ENCODE measurements at regions not wholly inside any gene's neighbourhood (a gene's known extent, or its start where the extent isn't known, plus 50 kb on each side); places are given as distances from the start of the nearest gene placed in this dataset.
A peak's percentile ranks its signal among the peaks of the same experiment; 100 is the strongest.

DNA sequence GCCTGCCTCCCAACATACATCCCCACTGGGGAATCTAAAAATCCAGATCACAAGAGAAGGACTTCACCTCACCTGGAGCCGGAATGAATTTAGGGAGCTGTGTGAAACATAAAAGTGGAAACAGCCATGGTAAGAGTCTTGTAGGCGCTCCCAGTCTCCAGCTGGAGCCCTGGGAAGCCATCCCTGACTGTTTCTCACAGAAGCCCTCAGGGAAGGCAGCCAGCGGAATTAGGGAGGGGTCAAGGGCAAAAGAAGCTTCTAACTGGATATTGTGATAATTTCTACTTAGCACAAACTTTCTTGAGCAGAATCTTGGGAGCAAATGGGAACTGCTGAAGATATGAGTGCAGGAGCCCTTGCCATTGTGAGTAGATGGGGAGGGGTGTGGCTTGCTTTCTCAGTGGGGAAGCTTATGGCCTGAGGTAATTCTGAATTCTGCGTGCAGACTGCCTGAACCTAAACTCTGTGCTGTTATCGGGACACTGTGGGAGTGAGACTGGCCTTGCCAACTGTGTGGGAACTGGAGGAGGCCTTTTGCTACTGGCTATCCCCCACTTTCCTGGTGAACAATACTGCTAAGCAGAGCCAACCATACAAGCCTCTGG, 174.4 kb upstream of the SMC2 start:
- Mint-ChIP-seq H3K4me3 (no peak overlapping the region), H3K4me1 (ENCODE audit: low read depth in 2 of 2) (no peaks in the 10 kb centered on the region), H3K36me3 (no peaks in the 10 kb centered on the region), H3K27ac (no peak overlapping the region), H3K27me3 (no peaks in the 10 kb centered on the region), H3K9me3 (peaks cover 12% of the 10 kb centered on the region)
- DNase-seq (ENCODE audit: low spot score) (no peak), ATAC-seq (no peak)

DNA sequence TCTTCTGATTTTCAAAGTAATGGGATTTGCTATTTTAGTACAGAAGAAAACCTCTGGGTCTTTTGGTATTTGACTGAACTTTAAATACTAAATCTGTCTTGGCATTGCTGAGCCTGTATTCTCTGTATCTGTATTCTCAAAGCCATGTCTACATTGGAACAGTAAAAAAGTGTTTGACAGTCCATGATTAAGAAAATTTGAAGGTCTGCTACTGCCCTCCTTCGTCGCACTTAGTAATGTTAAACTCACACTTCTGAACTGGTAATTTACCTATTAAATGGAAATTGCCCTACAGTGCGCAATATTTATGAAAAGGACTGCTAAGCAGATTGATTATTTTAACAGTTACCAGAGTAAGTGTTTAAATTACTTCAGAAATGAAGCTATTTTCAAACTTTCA, 165.7 kb upstream of the SMC2 start:
- Mint-ChIP-seq H3K4me1 (ENCODE audit: low read depth in 2 of 2) (no peaks in the 10 kb centered on the region), H3K9me3 (peaks cover 4% of the 10 kb centered on the region), H3K27me3 (no peaks in the 10 kb centered on the region), H3K27ac (no peak overlapping the region), H3K4me3 (no peak overlapping the region), H3K36me3 (no peaks in the 10 kb centered on the region)
- ATAC-seq, result no peak
- no peak for DNase-seq (ENCODE audit: low spot score)

DNA sequence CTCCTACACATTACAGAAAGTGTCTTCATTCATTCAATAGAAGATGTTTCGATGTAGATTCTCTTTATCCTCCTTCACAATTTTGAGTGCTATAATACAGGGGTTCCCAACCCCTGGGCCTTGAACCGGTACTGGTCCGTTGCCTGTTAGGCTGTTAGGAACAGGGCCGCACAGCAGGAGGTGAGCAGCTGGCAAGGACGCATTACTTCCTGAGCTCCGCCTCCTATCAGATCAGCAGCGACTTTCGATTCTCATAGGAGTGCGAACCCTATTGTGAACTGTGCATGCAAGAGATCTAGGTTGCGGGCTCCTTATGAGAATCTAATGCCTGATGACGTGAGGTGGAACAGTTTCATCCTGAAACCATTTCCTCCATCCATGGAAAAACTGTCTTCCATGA, 153.0 kb upstream of the SMC2 start:
- H3K4me3 Mint-ChIP-seq, result no peak overlapping the region
- peaks cover 9% of the 10 kb centered on the region for H3K9me3 Mint-ChIP-seq
- H3K36me3 Mint-ChIP-seq, result no peaks in the 10 kb centered on the region
- no peak for DNase-seq (ENCODE audit: low spot score)
- H3K4me1 Mint-ChIP-seq (ENCODE audit: low read depth in 2 of 2), result no peaks in the 10 kb centered on the region
- no peak for ATAC-seq
- H3K27ac Mint-ChIP-seq, result no peak overlapping the region
- no peaks in the 10 kb centered on the region for H3K27me3 Mint-ChIP-seq

DNA sequence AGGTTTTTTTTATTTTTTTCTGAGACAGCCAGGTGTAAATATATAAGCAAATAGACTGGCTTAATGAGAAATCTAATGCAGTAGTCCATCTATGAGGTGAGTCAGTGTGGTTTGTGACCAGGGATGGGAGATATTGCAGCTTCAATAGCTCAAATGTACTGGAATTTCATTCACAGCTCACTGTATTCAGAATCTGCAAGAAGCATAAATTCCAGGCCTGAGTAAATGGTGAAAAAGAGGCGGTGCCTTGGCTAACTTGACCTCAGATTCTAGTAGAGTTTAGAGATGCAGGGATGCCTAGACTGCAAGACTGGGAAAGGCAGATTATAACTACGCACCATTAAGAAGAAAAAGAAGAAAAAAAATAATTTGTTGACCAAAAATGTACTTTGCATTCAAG, 151.9 kb upstream of the SMC2 start:
- Mint-ChIP-seq H3K27me3 (no peaks in the 10 kb centered on the region), H3K4me1 (ENCODE audit: low read depth in 2 of 2) (no peaks in the 10 kb centered on the region), H3K27ac (no peak overlapping the region), H3K9me3 (peaks cover 9% of the 10 kb centered on the region), H3K4me3 (no peak overlapping the region), H3K36me3 (no peaks in the 10 kb centered on the region)
- DNase-seq (ENCODE audit: low spot score) (no peak), ATAC-seq (no peak)

DNA sequence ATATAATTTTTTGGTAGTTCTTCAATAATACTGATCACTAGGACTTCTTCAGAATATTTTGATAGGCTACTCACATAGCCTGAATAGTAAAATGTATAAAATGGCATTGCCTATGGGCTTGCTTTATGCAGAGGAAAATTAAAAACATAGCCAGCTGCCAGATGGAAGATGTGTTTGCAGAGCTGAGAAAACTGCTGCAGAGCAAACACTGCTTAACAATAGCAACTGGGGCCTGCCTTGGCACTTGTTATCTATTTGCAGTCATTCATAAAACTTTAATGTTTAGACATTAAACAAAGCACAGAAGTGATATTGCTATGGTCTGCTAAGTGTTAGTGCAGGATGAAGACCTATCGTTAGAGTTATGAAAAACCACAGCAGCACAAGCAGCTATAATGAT, 151.5 kb upstream of the SMC2 start:
- no peak for ATAC-seq
- no peaks in the 10 kb centered on the region for H3K27me3 Mint-ChIP-seq
- H3K36me3 Mint-ChIP-seq, result no peaks in the 10 kb centered on the region
- H3K9me3 Mint-ChIP-seq, result peaks cover 9% of the 10 kb centered on the region
- DNase-seq (ENCODE audit: low spot score), result no peak
- no peaks in the 10 kb centered on the region for H3K4me1 Mint-ChIP-seq (ENCODE audit: low read depth in 2 of 2)
- H3K27ac Mint-ChIP-seq, result no peak overlapping the region
- H3K4me3 Mint-ChIP-seq, result no peak overlapping the region

DNA sequence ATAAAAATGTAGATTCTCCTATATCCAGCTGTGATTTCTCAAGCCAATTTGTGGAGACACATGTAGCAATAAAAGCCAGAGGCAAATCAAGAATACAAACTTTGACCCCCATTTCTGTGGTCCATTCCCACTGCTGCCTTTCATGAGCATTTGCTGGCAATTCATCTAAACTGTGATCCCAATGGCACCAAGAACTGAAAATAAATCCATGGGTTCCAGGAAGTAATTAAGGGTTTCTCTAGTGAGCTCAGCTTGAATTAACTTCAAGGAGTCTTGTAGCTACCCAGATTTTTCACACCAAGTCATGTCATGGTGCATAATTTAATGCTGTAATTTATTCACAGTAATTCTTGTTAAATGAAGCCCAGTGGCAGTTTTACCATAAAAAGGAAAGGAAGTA, 145.0 kb upstream of the SMC2 start:
- no peaks in the 10 kb centered on the region for H3K4me1 Mint-ChIP-seq (ENCODE audit: low read depth in 2 of 2)
- no peak for ATAC-seq
- no peaks in the 10 kb centered on the region for H3K27me3 Mint-ChIP-seq
- H3K27ac Mint-ChIP-seq, result no peak overlapping the region
- peaks cover 16% of the 10 kb centered on the region for H3K9me3 Mint-ChIP-seq
- no peak for DNase-seq (ENCODE audit: low spot score)
- no peak overlapping the region for H3K4me3 Mint-ChIP-seq
- no peaks in the 10 kb centered on the region for H3K36me3 Mint-ChIP-seq

DNA sequence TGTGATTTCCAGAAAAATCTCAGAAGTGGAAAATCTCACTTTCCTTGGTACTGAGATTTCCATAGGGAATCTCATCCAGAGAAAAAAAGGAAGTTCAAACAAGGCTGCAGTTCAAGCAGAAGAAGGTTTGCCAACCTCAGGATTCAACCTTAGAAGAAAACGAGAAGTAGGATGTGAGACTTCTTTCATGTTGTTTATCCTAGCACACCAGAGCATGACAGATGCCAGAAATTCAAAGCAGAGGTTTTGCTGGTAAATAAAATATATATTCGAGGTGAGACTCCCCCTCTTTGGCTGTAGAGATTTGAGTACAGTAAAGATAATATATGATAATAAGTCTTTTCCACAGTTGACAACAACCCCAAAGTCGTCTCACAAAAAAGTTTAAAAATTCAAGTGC, 116.9 kb upstream of the SMC2 start:
- no peak overlapping the region for H3K27ac Mint-ChIP-seq
- H3K4me3 Mint-ChIP-seq, result no peak overlapping the region
- no peak for ATAC-seq
- peaks cover 4% of the 10 kb centered on the region for H3K9me3 Mint-ChIP-seq
- no peaks in the 10 kb centered on the region for H3K27me3 Mint-ChIP-seq
- no peaks in the 10 kb centered on the region for H3K36me3 Mint-ChIP-seq
- H3K4me1 Mint-ChIP-seq (ENCODE audit: low read depth in 2 of 2), result no peaks in the 10 kb centered on the region
- DNase-seq (ENCODE audit: low spot score), result no peak

DNA sequence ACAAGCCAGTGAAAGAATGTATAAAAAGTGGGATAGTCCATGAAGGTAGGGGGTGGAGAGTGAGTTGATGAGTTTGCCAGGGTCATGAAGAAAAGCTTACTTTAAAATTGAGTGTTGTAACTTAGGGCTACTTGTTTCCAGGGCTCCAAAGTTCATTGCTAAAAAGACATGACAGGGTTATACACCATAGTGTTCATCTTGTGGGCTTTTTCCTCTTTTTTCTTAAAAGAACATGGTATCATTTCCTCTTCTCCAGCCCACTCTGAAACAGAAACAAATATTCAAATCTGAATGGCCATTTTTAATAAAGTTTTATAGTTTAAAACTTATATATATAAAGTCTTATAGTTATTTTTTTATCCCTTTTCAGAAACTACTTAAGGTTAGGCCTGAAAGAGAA, 115.7 kb upstream of the SMC2 start:
- DNase-seq (ENCODE audit: low spot score) (no peak), ATAC-seq (no peak)
- Mint-ChIP-seq H3K4me3 (no peak overlapping the region), H3K9me3 (peaks cover 4% of the 10 kb centered on the region), H3K4me1 (ENCODE audit: low read depth in 2 of 2) (no peaks in the 10 kb centered on the region), H3K36me3 (no peaks in the 10 kb centered on the region), H3K27me3 (no peaks in the 10 kb centered on the region), H3K27ac (no peak overlapping the region)

DNA sequence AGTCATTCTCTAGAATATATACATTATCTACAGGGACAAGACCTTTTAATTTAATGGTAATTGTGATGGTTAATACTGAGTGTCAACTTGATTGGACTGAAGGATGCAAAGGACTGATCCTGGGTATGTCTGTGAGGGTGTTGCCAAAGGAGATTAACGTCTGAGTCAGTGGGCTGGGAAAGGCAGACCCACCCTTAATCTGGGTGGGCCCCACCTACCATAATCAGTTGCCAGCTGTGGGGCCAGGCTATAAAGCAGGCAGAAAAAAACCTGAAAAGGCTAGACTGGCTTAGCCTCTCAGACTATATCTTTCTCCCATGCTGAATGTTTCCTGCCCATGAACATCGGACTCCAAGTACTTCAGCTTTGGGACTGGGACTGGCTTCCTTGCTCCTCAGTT, 112.2 kb upstream of the SMC2 start:
- DNase-seq (ENCODE audit: low spot score) (no peak), ATAC-seq (no peak)
- Mint-ChIP-seq H3K9me3 (peaks cover 4% of the 10 kb centered on the region), H3K27ac (no peak overlapping the region), H3K36me3 (no peaks in the 10 kb centered on the region), H3K4me3 (no peak overlapping the region), H3K27me3 (no peaks in the 10 kb centered on the region), H3K4me1 (ENCODE audit: low read depth in 2 of 2) (no peaks in the 10 kb centered on the region)

DNA sequence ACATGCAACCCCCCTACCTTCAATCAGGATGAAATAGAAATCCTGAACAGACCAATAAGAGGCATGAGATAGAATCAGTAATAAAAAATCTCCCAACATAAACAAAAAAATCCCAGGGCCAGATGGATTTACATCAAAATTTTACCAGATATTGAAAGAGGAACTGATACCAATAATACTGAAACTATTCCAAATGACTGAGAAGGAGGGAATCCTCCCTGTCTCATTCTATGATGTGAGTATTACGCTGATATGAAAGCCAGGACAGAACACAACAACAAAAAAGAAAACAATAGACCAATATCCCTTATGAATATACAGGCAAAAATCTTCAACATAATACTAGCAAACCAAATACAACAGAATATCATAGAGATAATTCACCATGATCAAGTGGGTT, 109.0 kb upstream of the SMC2 start:
- no peaks in the 10 kb centered on the region for H3K4me1 Mint-ChIP-seq (ENCODE audit: low read depth in 2 of 2)
- H3K4me3 Mint-ChIP-seq, result no peak overlapping the region
- no peak overlapping the region for H3K27ac Mint-ChIP-seq
- no peaks in the 10 kb centered on the region for H3K36me3 Mint-ChIP-seq
- DNase-seq (ENCODE audit: low spot score) (no peak), ATAC-seq (no peak)
- no peaks in the 10 kb centered on the region for H3K9me3 Mint-ChIP-seq
- H3K27me3 Mint-ChIP-seq, result no peaks in the 10 kb centered on the region

DNA sequence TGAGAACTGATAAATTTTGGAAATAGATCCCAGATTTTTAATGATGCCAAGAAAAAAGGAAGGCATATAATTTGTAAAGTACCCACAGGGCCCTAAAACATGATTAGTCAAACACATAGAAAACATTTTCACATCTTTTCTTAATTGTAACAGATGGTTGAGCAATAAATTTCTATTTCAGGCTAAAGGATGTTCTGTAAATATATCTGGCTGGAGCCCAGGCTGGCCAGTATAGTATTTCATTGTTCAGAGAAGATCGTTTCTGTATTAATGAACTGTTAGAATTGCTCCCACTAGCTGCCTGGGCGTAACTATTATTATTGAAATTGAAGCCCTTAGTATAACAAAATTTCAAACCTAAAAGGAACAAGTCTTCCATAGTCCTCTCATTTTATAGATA, 105.3 kb upstream of the SMC2 start:
- no peak overlapping the region for H3K27ac Mint-ChIP-seq
- H3K9me3 Mint-ChIP-seq, result no peaks in the 10 kb centered on the region
- ATAC-seq, result no peak
- no peak overlapping the region for H3K4me3 Mint-ChIP-seq
- no peak for DNase-seq (ENCODE audit: low spot score)
- H3K4me1 Mint-ChIP-seq (ENCODE audit: low read depth in 2 of 2), result no peaks in the 10 kb centered on the region
- no peaks in the 10 kb centered on the region for H3K36me3 Mint-ChIP-seq
- H3K27me3 Mint-ChIP-seq, result no peaks in the 10 kb centered on the region

DNA sequence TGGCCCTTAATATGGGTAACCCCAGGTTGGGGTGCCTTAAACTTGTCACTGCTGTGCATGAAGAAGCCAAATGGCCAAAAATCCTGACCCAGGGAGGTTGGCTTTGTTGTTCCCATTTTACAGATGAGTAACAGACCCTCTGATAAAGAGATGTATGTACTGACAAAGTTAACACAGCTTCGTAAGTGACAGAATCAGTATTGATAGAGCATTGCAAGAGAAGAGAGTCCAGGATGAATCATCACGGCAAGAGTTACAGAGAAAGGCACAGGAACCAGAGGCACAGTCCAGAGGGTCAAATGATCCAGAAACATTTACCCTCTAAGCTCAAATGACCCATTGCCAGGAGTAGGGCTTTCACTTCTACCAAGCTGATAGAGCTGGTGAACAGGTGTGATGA, 103.8 kb upstream of the SMC2 start:
- DNase-seq (ENCODE audit: low spot score) (no peak), ATAC-seq (peak in 1 of 2 donors; percentile 66)
- Mint-ChIP-seq H3K9me3 (peaks cover under 1% of the 10 kb centered on the region), H3K4me3 (no peak overlapping the region), H3K27me3 (no peaks in the 10 kb centered on the region), H3K4me1 (ENCODE audit: low read depth in 2 of 2) (no peaks in the 10 kb centered on the region), H3K36me3 (no peaks in the 10 kb centered on the region), H3K27ac (no peak overlapping the region)

DNA sequence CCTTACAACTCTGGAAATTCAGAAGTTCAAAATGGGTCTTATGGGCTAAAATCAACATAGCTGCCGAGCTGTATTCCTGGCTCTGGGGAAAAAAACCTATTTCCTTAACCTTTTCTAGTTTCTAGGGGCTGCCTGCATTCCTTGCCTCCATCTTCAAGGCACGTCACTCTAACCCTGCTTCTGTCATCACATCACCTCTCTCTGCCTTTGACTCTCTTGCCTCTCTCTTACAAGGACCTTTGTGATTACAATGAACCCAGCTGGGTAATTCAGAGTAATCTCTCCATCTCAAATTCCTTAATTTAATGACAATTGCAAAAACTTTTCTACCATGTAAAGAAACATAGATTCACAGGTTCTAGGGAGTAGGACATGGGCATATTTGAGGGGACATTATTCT, 103.1 kb upstream of the SMC2 start:
- Mint-ChIP-seq H3K4me3 (no peak overlapping the region), H3K27ac (peak overlapping the region in 1 of 2 donors; percentile 48), H3K9me3 (peaks cover 4% of the 10 kb centered on the region), H3K36me3 (no peaks in the 10 kb centered on the region), H3K4me1 (ENCODE audit: low read depth in 2 of 2) (no peaks in the 10 kb centered on the region), H3K27me3 (no peaks in the 10 kb centered on the region)
- DNase-seq (ENCODE audit: low spot score) (no peak), ATAC-seq (no peak)

DNA sequence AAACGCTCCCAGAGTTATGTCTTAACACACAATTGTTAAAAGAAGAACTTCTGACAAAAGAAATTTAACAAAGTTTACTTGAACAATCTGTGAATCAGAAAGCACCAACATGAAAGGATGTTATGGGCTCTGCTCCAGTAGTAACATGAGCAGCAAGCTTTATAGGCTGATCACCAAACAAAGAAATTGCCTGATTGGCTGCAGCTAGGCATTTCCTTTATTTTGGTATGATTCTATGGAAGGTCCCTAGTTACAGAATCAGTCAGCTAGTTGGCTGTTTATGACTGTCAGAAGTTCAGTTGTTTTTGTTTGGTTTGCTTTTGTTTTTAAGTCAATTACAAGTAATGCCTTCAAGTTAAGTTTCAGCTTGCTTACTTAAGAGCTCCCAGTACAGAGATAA, 102.4 kb upstream of the SMC2 start:
- Mint-ChIP-seq H3K36me3 (no peaks in the 10 kb centered on the region), H3K4me1 (ENCODE audit: low read depth in 2 of 2) (no peaks in the 10 kb centered on the region), H3K27ac (peak overlapping the region in 1 of 2 donors; percentile 48), H3K4me3 (peak overlapping the region; percentile 52), H3K9me3 (peaks cover 9% of the 10 kb centered on the region), H3K27me3 (no peaks in the 10 kb centered on the region)
- DNase-seq (ENCODE audit: low spot score), result no peak
- peak in 1 of 2 donors; percentile 53 for ATAC-seq

DNA sequence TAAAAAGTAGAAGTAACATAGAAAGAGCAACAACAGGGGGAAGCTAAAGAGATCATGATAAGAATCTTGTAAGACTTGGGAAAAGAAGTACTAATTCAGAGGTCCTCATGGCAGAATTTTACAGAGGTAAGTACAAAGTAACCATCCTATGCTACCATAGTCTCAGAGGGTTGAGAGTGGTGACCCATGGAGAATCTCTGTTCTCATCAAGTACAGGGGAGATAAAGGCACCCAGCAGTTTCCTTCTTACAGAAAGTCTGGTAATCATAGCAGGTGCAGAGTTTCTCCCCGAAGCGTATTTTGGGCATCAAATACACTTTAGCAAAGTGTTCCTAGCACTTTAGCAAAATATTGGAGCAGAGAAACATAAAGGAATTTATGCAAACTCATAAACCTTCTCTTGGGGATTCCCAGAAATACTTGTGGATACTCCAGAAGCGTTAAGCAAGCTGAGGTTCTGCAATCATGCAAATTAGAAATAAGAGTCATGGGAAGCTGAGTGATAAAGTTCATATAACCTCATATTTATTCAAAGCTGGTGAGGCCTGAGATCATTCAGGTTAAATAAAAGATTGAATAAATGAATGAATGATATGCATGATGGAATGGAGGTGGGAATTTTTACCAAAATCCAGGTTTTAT, 101.0 kb upstream of the SMC2 start:
- ATAC-seq (no peak), DNase-seq (ENCODE audit: low spot score) (no peak)
- no peak overlapping the region for H3K27ac Mint-ChIP-seq
- H3K27me3 Mint-ChIP-seq, result no peaks in the 10 kb centered on the region
- H3K36me3 Mint-ChIP-seq, result no peaks in the 10 kb centered on the region
- H3K4me1 Mint-ChIP-seq (ENCODE audit: low read depth in 2 of 2), result no peaks in the 10 kb centered on the region
- H3K4me3 Mint-ChIP-seq, result no peak overlapping the region
- peaks cover 10% of the 10 kb centered on the region for H3K9me3 Mint-ChIP-seq

Data from natural killer cell treated with Interleukin-12 subunit alpha and Interleukin-12 subunit beta and Interleukin-15 and Interleukin-18, amount 100 ng/mL, for 72 hours (primary cell).